GM23338 (cell line): ENCODE measurements at regions not wholly inside any gene's neighbourhood (a gene's known extent, or its start where the extent isn't known, plus 50 kb on each side); places are given as distances from the start of the nearest gene placed in this dataset.

Source experiments
- CREB1 ChIP-seq: fragments of 250-450 bp; sonication (Bioruptor Pico); IDR thresholded peaks from 2 replicates; pipeline ENCODE4 v1.5.0; 2020; ENCODE audit warnings: low read depth, mild to moderate bottlenecking, moderate library complexity
- CTCF ChIP-seq, 2 experiments: fragments of 200-600 bp in 1 of 2; sonication (generic) in 1 of 2; conservative IDR thresholded peaks; 2 replicates each; pipeline versions ENCODE4 v1.5.1 to v1.6.1; 2016 to 2017; ENCODE audit warnings: antibody characterized with exemption in 2 of 2, low read depth in 2 of 2, mild to moderate bottlenecking in 2 of 2, moderate library complexity in 1 of 2
- EZH2 ChIP-seq: fragments of 200-600 bp; sonication (generic); IDR thresholded peaks from one replicate; pipeline ENCODE4 v1.8.0; 2017; ENCODE audit warnings: antibody characterized with exemption, mild to moderate bottlenecking, low read depth; ENCODE audit not compliant: unreplicated experiment
- NANOG ChIP-seq: IDR thresholded peaks from 2 replicates; pipeline ENCODE4 v1.6.1; 2016; ENCODE audit warnings: antibody characterized with exemption, borderline replicate concordance
- POLR2AphosphoS5 ChIP-seq: IDR thresholded peaks from 2 replicates; pipeline ENCODE4 v1.6.1; 2016; ENCODE audit warnings: antibody characterized with exemption, low read depth
- REST ChIP-seq: IDR thresholded peaks from one replicate; pipeline ENCODE4 v1.6.1; 2018; ENCODE audit warnings: antibody characterized with exemption; ENCODE audit not compliant: unreplicated experiment
- STAT1 ChIP-seq: IDR thresholded peaks from one replicate; pipeline ENCODE4 v1.6.1; 2016; ENCODE audit warnings: antibody characterized with exemption; ENCODE audit not compliant: unreplicated experiment
- ZNF331 ChIP-seq: fragments of 250-450 bp; sonication (Bioruptor Pico); IDR thresholded peaks from 2 replicates; pipeline ENCODE4 v1.5.0; 2020; ENCODE audit warnings: low read depth, mild to moderate bottlenecking, moderate library complexity

- TF ChIP-seq CTCF (conservative IDR thresholded peaks at IDR 0.05; ENCODE audit: low read depth in 2 of 2) (no peak), EZH2 (no peak), POLR2AphosphoS5 (no peak), CREB1 (CRISPR knock-in tag) (no peak), STAT1 (no peak), NANOG (no peak), REST (no peak), ZNF331 (no peak)
Observed at GRCh38 chr3:177599837-177600236, 402.6 kb upstream of the TBL1XR1 start.
